ENCODE measurements at regions not wholly inside any gene's neighbourhood (a gene's known extent, or its start where the extent isn't known, plus 50 kb on each side); places are given as distances from the start of the nearest gene placed in this dataset.
A peak's percentile ranks its signal among the peaks of the same experiment; 100 is the strongest.
"Not testable (repeated sequence)": the region's sequence is repeated elsewhere in the genome, so short reads cannot be mapped to it uniquely, and the experiment has no call there.

- Mint-ChIP-seq H3K9me3 (ENCODE audit: unreplicated experiment) (no peaks in the 10 kb centered on the region), H3K36me3 (ENCODE audit: unreplicated experiment) (peaks cover 8% of the 10 kb centered on the region), H3K27ac (ENCODE audit: unreplicated experiment) (no peak overlapping the region), H3K4me1 (ENCODE audit: low read depth, unreplicated experiment) (no peaks in the 10 kb centered on the region), H3K4me3 (ENCODE audit: unreplicated experiment) (no peak overlapping the region), H3K27me3 (ENCODE audit: unreplicated experiment) (peaks cover 1% of the 10 kb centered on the region)
- no peak for TF ChIP-seq CTCF (IDR thresholded peaks at IDR 0.05; ENCODE audit: partially characterized antibody, unreplicated experiment)
- DNase-seq = no peak
Observed at GRCh38 chr6:147441751-147442150, 66.7 kb upstream of the SAMD5 start.

GRCh38 chr6:147447835-147448611 lies 60.5 kb upstream of the SAMD5 start:
- peak overlapping the region; percentile 53 for H3K4me3 Mint-ChIP-seq (ENCODE audit: unreplicated experiment)
- no peaks in the 10 kb centered on the region for H3K36me3 Mint-ChIP-seq (ENCODE audit: unreplicated experiment)
- TF ChIP-seq CTCF (IDR thresholded peaks at IDR 0.05; ENCODE audit: partially characterized antibody, unreplicated experiment) = no peak
- H3K4me1 Mint-ChIP-seq (ENCODE audit: low read depth, unreplicated experiment) = peaks cover 5% of the 10 kb centered on the region
- H3K27me3 Mint-ChIP-seq (ENCODE audit: unreplicated experiment) = peaks cover under 1% of the 10 kb centered on the region
- H3K27ac Mint-ChIP-seq (ENCODE audit: unreplicated experiment) = no peak overlapping the region
- peak; percentile 21 for DNase-seq
- H3K9me3 Mint-ChIP-seq (ENCODE audit: unreplicated experiment) = peaks cover 1% of the 10 kb centered on the region

GRCh38 chr6:147448775-147449174 lies 59.7 kb upstream of the SAMD5 start:
- no peak for DNase-seq
- no peaks in the 10 kb centered on the region for H3K27me3 Mint-ChIP-seq (ENCODE audit: unreplicated experiment)
- peaks cover 5% of the 10 kb centered on the region for H3K4me1 Mint-ChIP-seq (ENCODE audit: low read depth, unreplicated experiment)
- no peak for TF ChIP-seq CTCF (IDR thresholded peaks at IDR 0.05; ENCODE audit: partially characterized antibody, unreplicated experiment)
- peak overlapping the region; percentile 37 for H3K4me3 Mint-ChIP-seq (ENCODE audit: unreplicated experiment)
- peaks cover 1% of the 10 kb centered on the region for H3K9me3 Mint-ChIP-seq (ENCODE audit: unreplicated experiment)
- H3K27ac Mint-ChIP-seq (ENCODE audit: unreplicated experiment) = no peak overlapping the region
- H3K36me3 Mint-ChIP-seq (ENCODE audit: unreplicated experiment) = no peaks in the 10 kb centered on the region

GRCh38 chr6:147449405-147450161 lies 58.9 kb upstream of the SAMD5 start:
- H3K27me3 Mint-ChIP-seq (ENCODE audit: unreplicated experiment) = no peaks in the 10 kb centered on the region
- DNase-seq = no peak
- no peaks in the 10 kb centered on the region for H3K36me3 Mint-ChIP-seq (ENCODE audit: unreplicated experiment)
- H3K27ac Mint-ChIP-seq (ENCODE audit: unreplicated experiment) = no peak overlapping the region
- TF ChIP-seq CTCF (IDR thresholded peaks at IDR 0.05; ENCODE audit: partially characterized antibody, unreplicated experiment) = no peak
- peaks cover 5% of the 10 kb centered on the region for H3K4me1 Mint-ChIP-seq (ENCODE audit: low read depth, unreplicated experiment)
- H3K9me3 Mint-ChIP-seq (ENCODE audit: unreplicated experiment) = peaks cover 1% of the 10 kb centered on the region
- no peak overlapping the region for H3K4me3 Mint-ChIP-seq (ENCODE audit: unreplicated experiment)

- no peaks in the 10 kb centered on the region for H3K4me1 Mint-ChIP-seq (ENCODE audit: low read depth, unreplicated experiment)
- DNase-seq = no peak
- no peak for TF ChIP-seq CTCF (IDR thresholded peaks at IDR 0.05; ENCODE audit: partially characterized antibody, unreplicated experiment)
- H3K27ac Mint-ChIP-seq (ENCODE audit: unreplicated experiment) = no peak overlapping the region
- H3K36me3 Mint-ChIP-seq (ENCODE audit: unreplicated experiment) = no peaks in the 10 kb centered on the region
- no peaks in the 10 kb centered on the region for H3K27me3 Mint-ChIP-seq (ENCODE audit: unreplicated experiment)
- no peak overlapping the region for H3K4me3 Mint-ChIP-seq (ENCODE audit: unreplicated experiment)
- H3K9me3 Mint-ChIP-seq (ENCODE audit: unreplicated experiment) = peaks cover 3% of the 10 kb centered on the region
Observed at GRCh38 chr6:147453361-147453760, 55.1 kb upstream of the SAMD5 start.

- H3K27me3 Mint-ChIP-seq (ENCODE audit: unreplicated experiment); H3K9me3 Mint-ChIP-seq (ENCODE audit: unreplicated experiment); H3K27ac Mint-ChIP-seq (ENCODE audit: unreplicated experiment); DNase-seq; H3K36me3 Mint-ChIP-seq (ENCODE audit: unreplicated experiment); H3K4me3 Mint-ChIP-seq (ENCODE audit: unreplicated experiment); H3K4me1 Mint-ChIP-seq (ENCODE audit: low read depth, unreplicated experiment): not testable (repeated sequence)
Observed at GRCh38 chr6:147454862-147455261, 53.6 kb upstream of the SAMD5 start.

Measured in glutamatergic neuron (in vitro differentiated cells).